D721Med (cell line): ENCODE measurements at regions not wholly inside any gene's neighbourhood (a gene's known extent, or its start where the extent isn't known, plus 50 kb on each side); places are given as distances from the start of the nearest gene placed in this dataset.

ENCODE experiments used
- DNase-seq: peaks from one replicate; pipeline ENCODE4 v3.0.0; 2011; ENCODE audit warnings: low spot score; ENCODE audit not compliant: insufficient read length
- FAIRE-seq: peaks from 2 replicates; lab custom pipeline; 2011; peaks lifted over from hg19 to GRCh38; lab: Jason Lieb, UNC
- TF ChIP-seq, protein P1 (sequence below): IDR thresholded peaks from 2 replicates; pipeline ENCODE4 v1.5.1; 2012; ENCODE audit warnings: mild to moderate bottlenecking, control low read depth; ENCODE audit not compliant: insufficient read depth; ENCODE audit errors: missing control alignments

- TF ChIP-seq, protein P1, sequence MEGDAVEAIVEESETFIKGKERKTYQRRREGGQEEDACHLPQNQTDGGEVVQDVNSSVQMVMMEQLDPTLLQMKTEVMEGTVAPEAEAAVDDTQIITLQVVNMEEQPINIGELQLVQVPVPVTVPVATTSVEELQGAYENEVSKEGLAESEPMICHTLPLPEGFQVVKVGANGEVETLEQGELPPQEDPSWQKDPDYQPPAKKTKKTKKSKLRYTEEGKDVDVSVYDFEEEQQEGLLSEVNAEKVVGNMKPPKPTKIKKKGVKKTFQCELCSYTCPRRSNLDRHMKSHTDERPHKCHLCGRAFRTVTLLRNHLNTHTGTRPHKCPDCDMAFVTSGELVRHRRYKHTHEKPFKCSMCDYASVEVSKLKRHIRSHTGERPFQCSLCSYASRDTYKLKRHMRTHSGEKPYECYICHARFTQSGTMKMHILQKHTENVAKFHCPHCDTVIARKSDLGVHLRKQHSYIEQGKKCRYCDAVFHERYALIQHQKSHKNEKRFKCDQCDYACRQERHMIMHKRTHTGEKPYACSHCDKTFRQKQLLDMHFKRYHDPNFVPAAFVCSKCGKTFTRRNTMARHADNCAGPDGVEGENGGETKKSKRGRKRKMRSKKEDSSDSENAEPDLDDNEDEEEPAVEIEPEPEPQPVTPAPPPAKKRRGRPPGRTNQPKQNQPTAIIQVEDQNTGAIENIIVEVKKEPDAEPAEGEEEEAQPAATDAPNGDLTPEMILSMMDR, result no peak
- no peak for FAIRE-seq
- DNase-seq, result no peak
Observed at GRCh38 chr18:40577981-40578365, 1377.1 kb upstream of the PIK3C3 start.

DNA sequence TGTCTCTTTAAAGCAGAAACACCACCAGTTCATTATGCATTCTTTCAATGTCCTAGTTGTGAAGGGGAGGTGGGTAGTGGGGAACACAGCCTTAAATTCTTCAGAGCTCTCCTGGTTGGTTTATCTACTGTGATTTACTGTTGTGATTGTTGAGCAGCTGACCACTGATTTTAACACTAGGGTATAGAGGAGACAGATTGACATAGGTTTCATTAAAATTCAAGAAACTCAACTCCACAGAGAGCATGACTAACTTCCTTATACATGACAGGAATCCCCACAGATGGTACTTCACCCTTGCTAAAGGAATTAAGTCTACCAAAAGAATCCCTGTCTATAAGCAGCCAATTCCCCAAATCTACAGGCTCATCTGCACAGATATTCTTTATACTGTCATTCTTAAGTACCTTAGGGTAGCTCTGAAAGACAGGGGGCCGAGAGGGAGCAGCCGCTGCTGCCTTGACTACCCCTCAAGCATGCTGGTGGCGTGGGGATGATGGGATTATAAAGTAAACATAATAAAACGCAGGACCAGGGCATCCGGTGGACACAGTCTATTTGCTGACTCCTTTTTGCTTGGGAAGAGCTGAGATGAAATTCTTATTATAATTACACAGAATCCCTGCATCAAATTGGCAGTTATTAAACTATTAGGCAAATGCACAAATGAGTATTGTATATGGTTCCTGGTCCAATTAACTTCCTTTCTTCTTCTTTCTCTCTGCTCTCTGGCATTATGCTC lies 1377.6 kb upstream of the PIK3C3 start:
- FAIRE-seq (no peak), DNase-seq (no peak)
- TF ChIP-seq, protein P1, result no peak

DNA sequence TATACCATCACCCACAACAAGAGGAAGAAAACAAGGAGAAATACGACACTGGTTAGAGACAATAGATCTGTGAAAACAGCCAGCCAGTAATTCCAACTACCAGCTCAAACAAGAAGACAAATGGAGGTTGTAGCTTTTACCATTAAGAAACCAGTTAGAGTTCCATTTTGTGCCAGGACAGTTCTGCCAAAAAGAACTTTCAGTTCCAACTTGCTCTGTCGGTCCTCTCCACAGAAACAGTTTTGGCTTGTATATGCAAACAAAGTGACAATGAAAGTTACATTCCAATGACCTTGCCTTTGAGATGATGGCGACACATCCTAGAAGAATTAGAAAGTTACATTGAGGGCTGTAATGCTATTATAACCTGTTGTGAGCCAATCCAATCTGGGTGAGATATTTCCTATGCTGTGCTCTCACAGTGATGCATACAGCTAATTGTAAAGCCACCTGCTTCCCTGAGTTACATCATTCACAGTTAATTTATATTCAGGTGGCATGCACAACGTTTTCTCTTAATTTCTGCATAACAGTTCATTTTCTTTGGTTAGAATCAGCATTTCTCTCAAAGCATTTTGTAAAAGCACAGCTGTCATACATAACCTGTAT lies 1378.4 kb upstream of the PIK3C3 start:
- peak; percentile 60 for FAIRE-seq
- TF ChIP-seq, protein P1, result no peak
- DNase-seq, result no peak

DNA sequence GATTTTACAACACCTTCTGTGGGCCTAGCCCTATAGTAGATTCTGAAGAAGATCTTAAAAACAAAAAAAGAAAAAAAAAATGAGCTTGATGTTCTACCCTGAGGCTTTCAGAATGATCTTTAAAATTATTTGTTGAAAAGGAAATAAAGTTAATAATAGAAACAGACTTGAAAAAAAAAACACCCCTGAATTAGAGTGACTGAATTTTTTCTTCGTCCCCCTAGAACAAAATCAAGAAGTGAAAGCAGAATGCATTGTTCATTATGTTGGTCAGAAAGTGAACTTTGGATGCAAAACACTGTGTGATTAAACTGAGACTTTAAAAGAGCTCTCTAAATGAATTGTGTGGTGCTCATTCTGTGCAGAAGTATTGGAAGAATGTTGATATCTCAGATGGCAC lies 1384.4 kb upstream of the PIK3C3 start:
- FAIRE-seq (peak; percentile 71), DNase-seq (no peak)
- TF ChIP-seq, protein P1, result no peak

DNA sequence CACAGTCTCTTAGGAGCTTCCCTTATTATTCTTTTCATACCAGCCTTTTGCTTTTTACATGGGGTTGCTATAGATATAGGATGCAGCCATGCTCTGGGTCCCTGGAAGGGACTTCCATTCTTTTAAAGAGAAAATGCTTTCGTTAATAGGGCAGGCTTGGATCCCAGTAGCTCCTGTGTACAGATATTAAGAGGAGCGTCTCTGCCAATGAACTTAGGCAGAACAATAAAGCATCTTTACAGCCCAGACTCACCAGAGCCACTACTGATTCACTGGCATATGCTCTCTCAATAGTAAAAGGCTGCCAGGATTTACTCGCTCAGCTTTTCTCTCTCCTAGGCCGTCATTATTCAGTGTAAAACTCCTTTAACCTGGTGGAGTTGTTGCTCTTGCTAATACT lies 1385.4 kb upstream of the PIK3C3 start:
- FAIRE-seq, result no peak
- no peak for DNase-seq
- TF ChIP-seq, protein P1, result no peak

DNA sequence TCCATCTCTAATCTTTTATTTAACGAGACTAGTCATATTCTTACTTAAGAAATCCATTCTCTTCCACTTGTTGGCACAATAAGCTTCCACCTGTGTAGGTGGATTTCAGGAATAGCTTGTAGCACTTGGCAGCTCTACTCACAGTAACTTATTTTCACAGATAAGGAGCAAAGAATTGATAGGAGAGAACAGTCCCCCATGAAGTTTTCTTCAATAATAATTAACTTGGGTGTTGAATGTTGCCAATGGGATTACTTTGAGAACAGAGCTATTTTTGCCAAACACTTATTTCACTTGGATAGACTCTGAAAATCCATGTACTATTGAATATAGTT lies 1388.6 kb upstream of the PIK3C3 start:
- FAIRE-seq (no peak), DNase-seq (no peak)
- TF ChIP-seq, protein P1, result no peak

DNA sequence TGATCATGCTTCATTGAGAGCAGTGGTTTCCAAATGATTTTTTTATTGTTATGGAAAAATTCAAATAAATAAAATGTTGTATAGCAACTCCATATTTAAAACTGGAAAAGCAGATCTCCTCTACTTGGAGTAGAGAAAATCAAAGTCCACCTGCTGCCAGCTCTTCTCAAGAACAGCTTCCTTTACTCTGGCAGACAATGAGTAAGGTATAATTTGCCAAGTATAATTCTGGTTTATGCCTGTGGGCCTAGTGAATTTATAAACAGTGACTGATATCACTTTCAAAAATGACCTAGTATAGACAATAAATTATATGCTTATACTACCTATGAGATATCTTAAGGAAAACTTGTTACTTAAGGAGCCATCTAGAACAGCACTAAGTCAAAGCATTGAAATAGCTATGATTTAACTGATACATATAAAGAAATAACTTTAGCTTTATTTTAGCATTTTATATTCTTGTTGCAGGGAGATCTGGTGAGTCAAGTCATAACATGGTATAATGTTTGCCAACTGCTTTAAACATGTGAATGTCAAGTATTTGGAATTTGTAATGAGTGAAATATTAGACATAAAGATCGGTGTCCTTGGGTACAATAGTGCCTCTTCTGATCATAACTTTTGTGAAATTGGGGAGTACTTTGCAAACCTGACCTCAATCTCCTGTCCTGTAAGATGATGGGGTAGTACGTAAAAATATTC lies 1389.1 kb upstream of the PIK3C3 start:
- FAIRE-seq (no peak), DNase-seq (no peak)
- TF ChIP-seq, protein P1, result no peak
